Hepatocyte (in vitro differentiated cells): ENCODE measurements at regions not wholly inside any gene's neighbourhood (a gene's known extent, or its start where the extent isn't known, plus 50 kb on each side); places are given as distances from the start of the nearest gene placed in this dataset.

Source experiments
- EZH2 ChIP-seq: fragments of 200-600 bp; sonication (generic); IDR thresholded peaks from 2 replicates; pipeline ENCODE4 v1.6.1; 2016; ENCODE audit warnings: antibody characterized with exemption, mild to moderate bottlenecking, borderline replicate concordance
- TF ChIP-seq, protein P1 (sequence below): fragments of 200-600 bp; sonication (generic); IDR thresholded peaks from 2 replicates; pipeline ENCODE4 v1.5.1; 2016; ENCODE audit warnings: antibody characterized with exemption, mild to moderate bottlenecking; ENCODE audit not compliant: poor library complexity

- TF ChIP-seq, protein P1, sequence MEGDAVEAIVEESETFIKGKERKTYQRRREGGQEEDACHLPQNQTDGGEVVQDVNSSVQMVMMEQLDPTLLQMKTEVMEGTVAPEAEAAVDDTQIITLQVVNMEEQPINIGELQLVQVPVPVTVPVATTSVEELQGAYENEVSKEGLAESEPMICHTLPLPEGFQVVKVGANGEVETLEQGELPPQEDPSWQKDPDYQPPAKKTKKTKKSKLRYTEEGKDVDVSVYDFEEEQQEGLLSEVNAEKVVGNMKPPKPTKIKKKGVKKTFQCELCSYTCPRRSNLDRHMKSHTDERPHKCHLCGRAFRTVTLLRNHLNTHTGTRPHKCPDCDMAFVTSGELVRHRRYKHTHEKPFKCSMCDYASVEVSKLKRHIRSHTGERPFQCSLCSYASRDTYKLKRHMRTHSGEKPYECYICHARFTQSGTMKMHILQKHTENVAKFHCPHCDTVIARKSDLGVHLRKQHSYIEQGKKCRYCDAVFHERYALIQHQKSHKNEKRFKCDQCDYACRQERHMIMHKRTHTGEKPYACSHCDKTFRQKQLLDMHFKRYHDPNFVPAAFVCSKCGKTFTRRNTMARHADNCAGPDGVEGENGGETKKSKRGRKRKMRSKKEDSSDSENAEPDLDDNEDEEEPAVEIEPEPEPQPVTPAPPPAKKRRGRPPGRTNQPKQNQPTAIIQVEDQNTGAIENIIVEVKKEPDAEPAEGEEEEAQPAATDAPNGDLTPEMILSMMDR = no peak
- TF ChIP-seq EZH2 = no peak
Measured at GRCh38 chr10:29217292-29217738, 71.6 kb upstream of the LYZL1 start.
